HFFc6 (cell line): ENCODE measurements at regions not wholly inside any gene's neighbourhood (a gene's known extent, or its start where the extent isn't known, plus 50 kb on each side); places are given as distances from the start of the nearest gene placed in this dataset.

ENCODE experiments used
- DNase-seq: peaks from one replicate; pipeline ENCODE4 v3.0.0-alpha.2; 2018
- H3K27ac Mint-ChIP-seq: 2 replicates; pipeline ENCODE4 v1.8.0; 2020; ENCODE audit warnings: mild to moderate bottlenecking, mixed read lengths
- H3K27me3 Mint-ChIP-seq: 2 replicates; pipeline ENCODE4 v1.8.0; 2021; ENCODE audit warnings: mild to moderate bottlenecking, moderate library complexity, mixed read lengths; ENCODE audit not compliant: insufficient read depth
- H3K36me3 Mint-ChIP-seq: 2 replicates; pipeline ENCODE4 v1.8.0; 2021; ENCODE audit warnings: low read depth, mixed read lengths
- H3K4me1 Mint-ChIP-seq: 2 replicates; pipeline ENCODE4 v1.8.0; 2020; ENCODE audit warnings: low read depth, mixed read lengths
- H3K4me3 Mint-ChIP-seq: 2 replicates; pipeline ENCODE4 v1.8.0; 2020; ENCODE audit warnings: mild to moderate bottlenecking, moderate library complexity, mixed read lengths
- H3K9me3 Mint-ChIP-seq: 2 replicates; pipeline ENCODE4 v1.8.0; 2020; ENCODE audit warnings: mild to moderate bottlenecking, mixed read lengths
- TF ChIP-seq, protein P1 (sequence below): fragments of 200-600 bp; sonication (generic); IDR thresholded peaks from 2 replicates; pipeline ENCODE4 v1.5.0; 2021; ENCODE audit warnings: antibody characterized with exemption, mild to moderate bottlenecking

DNA sequence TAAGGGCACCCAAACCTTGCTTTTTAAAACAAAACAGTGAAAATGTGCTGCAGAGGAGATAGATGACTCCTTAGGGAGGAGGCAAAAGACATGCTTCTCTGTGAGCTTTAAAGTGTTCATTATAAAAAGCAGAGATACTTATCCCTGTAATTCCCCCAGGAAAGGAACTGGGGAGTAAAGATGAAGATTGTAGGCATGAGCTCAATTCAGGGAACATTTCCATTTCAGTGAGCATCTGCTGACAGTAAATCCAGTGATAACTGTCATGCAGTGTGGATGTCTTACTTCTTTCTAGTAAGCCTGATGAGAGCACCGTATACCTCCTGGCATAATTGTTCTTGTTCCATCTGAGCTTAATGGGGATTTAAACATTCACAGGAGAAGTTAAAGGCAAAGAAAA lies 1296.5 kb downstream of the MRPL39 start:
- no peak overlapping the region for H3K27ac Mint-ChIP-seq

DNA sequence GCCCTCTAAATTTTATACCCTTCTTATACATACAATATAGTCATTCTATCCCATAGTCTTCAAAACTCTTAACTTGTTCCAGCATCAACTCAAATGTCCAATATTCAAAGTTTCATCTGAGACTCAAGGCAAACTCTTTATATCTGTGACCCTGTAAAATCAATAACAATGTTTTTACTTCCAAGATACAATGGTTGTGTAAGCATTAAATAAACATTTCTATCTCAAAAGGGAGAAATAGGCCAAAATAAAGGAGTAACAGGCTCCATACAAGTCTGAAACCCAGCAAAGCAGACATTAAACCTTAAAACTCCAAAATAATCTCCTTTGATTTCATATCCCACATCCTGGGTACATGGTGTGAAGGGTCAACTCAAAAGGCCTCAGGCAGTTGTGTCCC lies 1299.1 kb downstream of the MRPL39 start:
- no peak overlapping the region for H3K27ac Mint-ChIP-seq
- no peak for DNase-seq
- H3K4me3 Mint-ChIP-seq: no peak overlapping the region
- H3K36me3 Mint-ChIP-seq: peaks cover 5% of the 10 kb centered on the region; the same call in 1 of the 2 replicates
- H3K4me1 Mint-ChIP-seq: no peaks in the 10 kb centered on the region
- TF ChIP-seq, protein P1, sequence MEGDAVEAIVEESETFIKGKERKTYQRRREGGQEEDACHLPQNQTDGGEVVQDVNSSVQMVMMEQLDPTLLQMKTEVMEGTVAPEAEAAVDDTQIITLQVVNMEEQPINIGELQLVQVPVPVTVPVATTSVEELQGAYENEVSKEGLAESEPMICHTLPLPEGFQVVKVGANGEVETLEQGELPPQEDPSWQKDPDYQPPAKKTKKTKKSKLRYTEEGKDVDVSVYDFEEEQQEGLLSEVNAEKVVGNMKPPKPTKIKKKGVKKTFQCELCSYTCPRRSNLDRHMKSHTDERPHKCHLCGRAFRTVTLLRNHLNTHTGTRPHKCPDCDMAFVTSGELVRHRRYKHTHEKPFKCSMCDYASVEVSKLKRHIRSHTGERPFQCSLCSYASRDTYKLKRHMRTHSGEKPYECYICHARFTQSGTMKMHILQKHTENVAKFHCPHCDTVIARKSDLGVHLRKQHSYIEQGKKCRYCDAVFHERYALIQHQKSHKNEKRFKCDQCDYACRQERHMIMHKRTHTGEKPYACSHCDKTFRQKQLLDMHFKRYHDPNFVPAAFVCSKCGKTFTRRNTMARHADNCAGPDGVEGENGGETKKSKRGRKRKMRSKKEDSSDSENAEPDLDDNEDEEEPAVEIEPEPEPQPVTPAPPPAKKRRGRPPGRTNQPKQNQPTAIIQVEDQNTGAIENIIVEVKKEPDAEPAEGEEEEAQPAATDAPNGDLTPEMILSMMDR: no peak
- H3K27me3 Mint-ChIP-seq: no peaks in the 10 kb centered on the region
- peaks cover 41% of the 10 kb centered on the region for H3K9me3 Mint-ChIP-seq

More for the DNA sequence above, 1296.5 kb downstream of the MRPL39 start:
- Mint-ChIP-seq H3K4me3 (no peak overlapping the region), H3K36me3 (peaks cover 5% of the 10 kb centered on the region; the same call in 1 of the 2 replicates), H3K4me1 (no peaks in the 10 kb centered on the region), H3K9me3 (peaks cover 42% of the 10 kb centered on the region), H3K27me3 (no peaks in the 10 kb centered on the region)
- DNase-seq: no peak
- TF ChIP-seq, protein P1: no peak

DNA sequence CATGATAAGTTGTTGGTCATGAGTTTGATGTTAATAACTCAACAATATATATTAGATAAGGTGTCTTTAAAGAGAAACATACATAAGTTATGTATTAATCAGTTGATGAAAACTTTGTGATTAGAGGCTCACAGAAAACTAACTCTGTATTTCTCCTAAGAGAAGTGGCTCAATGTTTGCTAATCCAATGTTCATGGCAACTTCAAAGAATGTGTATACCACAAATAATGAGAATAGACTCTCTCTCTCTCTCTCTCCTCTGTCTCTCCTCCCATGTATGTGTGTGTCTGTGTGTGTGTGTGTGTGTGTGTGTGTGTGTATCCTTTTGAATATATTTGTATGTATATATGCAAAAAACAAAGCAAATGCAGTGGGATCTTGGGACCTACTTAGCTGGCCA lies 1304.9 kb downstream of the MRPL39 start:
- Mint-ChIP-seq H3K36me3 (no peaks in the 10 kb centered on the region), H3K27ac (no peak overlapping the region)
- TF ChIP-seq, protein P1: no peak

GRCh38 chr21:24298040-24298439 lies 1309.2 kb downstream of the MRPL39 start:
- no peaks in the 10 kb centered on the region for H3K27me3 Mint-ChIP-seq
- no peak for DNase-seq
- no peak overlapping the region for H3K27ac Mint-ChIP-seq

More for the DNA sequence above, 1304.9 kb downstream of the MRPL39 start:
- Mint-ChIP-seq H3K9me3 (peaks cover 30% of the 10 kb centered on the region), H3K27me3 (no peaks in the 10 kb centered on the region), H3K4me1 (no peaks in the 10 kb centered on the region), H3K4me3 (no peak overlapping the region)
- no peak for DNase-seq

DNA sequence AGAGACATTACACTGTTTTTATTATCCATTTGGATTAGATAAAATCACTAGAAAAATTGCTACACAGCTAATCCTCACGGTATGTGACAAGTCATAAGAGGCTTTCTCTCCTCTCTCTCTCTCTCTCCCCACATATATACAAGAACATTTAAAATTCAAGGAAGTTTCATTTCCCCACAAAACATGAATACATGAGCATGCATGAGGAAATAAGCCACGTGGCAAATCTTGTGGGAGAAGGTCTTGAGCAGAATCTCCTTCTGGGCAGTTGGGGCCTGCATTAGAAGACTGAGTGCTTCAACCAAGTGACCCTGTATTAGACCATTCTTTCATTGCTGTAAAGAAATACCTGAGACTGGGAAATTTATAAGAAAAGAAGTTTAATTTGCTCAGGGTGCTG lies 1313.1 kb downstream of the MRPL39 start:
- DNase-seq: no peak
- no peak overlapping the region for H3K4me3 Mint-ChIP-seq
- no peaks in the 10 kb centered on the region for H3K27me3 Mint-ChIP-seq
- H3K27ac Mint-ChIP-seq: no peak overlapping the region
- peaks cover 23% of the 10 kb centered on the region for H3K9me3 Mint-ChIP-seq
- H3K36me3 Mint-ChIP-seq: no peaks in the 10 kb centered on the region
- no peaks in the 10 kb centered on the region for H3K4me1 Mint-ChIP-seq
- TF ChIP-seq, protein P1: no peak

More at GRCh38 chr21:24298040-24298439, 1309.2 kb downstream of the MRPL39 start:
- Mint-ChIP-seq H3K4me1 (no peaks in the 10 kb centered on the region), H3K9me3 (peaks cover 24% of the 10 kb centered on the region), H3K36me3 (no peaks in the 10 kb centered on the region), H3K4me3 (no peak overlapping the region)
- TF ChIP-seq, protein P1: no peak
